H1 (cell line): ENCODE measurements at regions not wholly inside any gene's neighbourhood (a gene's known extent, or its start where the extent isn't known, plus 50 kb on each side); places are given as distances from the start of the nearest gene placed in this dataset.
A peak's percentile ranks its signal among the peaks of the same experiment; 100 is the strongest.

Experiments
- ASH2L ChIP-seq: fragments of 200-600, 300-600 bp; sonication (generic); IDR thresholded peaks from one replicate; pipeline ENCODE4 v1.7.1; 2017; ENCODE audit warnings: low read length
- CEBPB ChIP-seq: IDR thresholded peaks from 2 replicates; pipeline ENCODE4 v1.6.1; 2012; ENCODE audit warnings: low read depth, low read length
- POLR2A ChIP-seq, 2 experiments: IDR thresholded peaks; 1 replicate in 1 of 2; 2 replicates in 1 of 2; pipeline ENCODE4 v1.6.1; 2011; ENCODE audit warnings: low read depth in 2 of 2, low read length in 2 of 2, mild to moderate bottlenecking in 2 of 2; ENCODE audit errors: control extremely low read depth in 1 of 2
- RXRA ChIP-seq: IDR thresholded peaks from 2 replicates; pipeline ENCODE4 v1.6.1; 2011; ENCODE audit warnings: low read depth, mild to moderate bottlenecking, low read length, moderate library complexity; ENCODE audit not compliant: insufficient read depth
- SIX5 ChIP-seq: IDR thresholded peaks from 2 replicates; pipeline ENCODE4 v1.6.1; 2011; ENCODE audit warnings: mild to moderate bottlenecking, low read depth, low read length
- YY1 ChIP-seq: IDR thresholded peaks from 2 replicates; pipeline ENCODE4 v1.6.1; 2011; ENCODE audit warnings: low read depth, mild to moderate bottlenecking, low read length
- TF ChIP-seq, protein P1 (sequence below): fragments of 300-600 bp; sonication (generic); IDR thresholded peaks from 2 replicates; pipeline ENCODE4 v1.7.1; 2012; ENCODE audit warnings: low read length, moderate library complexity, mild to moderate bottlenecking, inconsistent platforms; ENCODE audit not compliant: insufficient replicate concordance
- TF ChIP-seq, protein P2 (sequence below): IDR thresholded peaks from 2 replicates; pipeline ENCODE4 v1.6.1; 2011; ENCODE audit warnings: low read length, improper control_type of control experiment
- TF ChIP-seq, protein P3 (sequence below), 3 experiments: IDR thresholded peaks; 1 replicate in 2 of 3; 2 replicates in 1 of 3; pipeline versions ENCODE4 v1.5.1 to v1.6.1; 2011; ENCODE audit warnings: low read length in 3 of 3, mild to moderate bottlenecking in 3 of 3, inconsistent platforms in 2 of 3, low read depth in 1 of 3, moderate library complexity in 1 of 3; ENCODE audit not compliant: insufficient read depth in 1 of 3; ENCODE audit errors: control extremely low read depth in 1 of 3

DNA sequence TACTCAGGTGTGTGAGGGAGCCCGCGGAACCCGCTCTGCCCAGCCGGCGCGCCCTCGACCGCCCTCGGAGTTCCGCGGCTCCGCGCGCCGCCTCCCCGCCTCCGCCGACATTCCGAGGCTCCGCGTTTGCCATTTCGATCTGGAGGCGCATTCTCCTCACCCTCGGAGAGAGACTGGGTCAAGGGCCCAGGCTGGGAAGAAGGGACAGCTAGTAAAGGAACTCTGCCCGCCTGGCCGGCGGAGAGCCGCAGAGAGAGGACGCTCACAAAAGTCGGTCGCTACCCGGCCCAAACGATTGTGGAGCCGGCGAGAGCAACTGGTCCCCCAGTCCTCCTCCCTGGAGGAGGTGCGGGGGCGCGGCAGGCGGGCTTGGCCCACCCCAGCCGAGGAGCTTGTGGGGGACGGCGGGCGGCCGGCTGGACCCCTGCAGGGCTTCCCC, 74.5 kb upstream of the LEP start (continued):
- TF ChIP-seq, protein P1, sequence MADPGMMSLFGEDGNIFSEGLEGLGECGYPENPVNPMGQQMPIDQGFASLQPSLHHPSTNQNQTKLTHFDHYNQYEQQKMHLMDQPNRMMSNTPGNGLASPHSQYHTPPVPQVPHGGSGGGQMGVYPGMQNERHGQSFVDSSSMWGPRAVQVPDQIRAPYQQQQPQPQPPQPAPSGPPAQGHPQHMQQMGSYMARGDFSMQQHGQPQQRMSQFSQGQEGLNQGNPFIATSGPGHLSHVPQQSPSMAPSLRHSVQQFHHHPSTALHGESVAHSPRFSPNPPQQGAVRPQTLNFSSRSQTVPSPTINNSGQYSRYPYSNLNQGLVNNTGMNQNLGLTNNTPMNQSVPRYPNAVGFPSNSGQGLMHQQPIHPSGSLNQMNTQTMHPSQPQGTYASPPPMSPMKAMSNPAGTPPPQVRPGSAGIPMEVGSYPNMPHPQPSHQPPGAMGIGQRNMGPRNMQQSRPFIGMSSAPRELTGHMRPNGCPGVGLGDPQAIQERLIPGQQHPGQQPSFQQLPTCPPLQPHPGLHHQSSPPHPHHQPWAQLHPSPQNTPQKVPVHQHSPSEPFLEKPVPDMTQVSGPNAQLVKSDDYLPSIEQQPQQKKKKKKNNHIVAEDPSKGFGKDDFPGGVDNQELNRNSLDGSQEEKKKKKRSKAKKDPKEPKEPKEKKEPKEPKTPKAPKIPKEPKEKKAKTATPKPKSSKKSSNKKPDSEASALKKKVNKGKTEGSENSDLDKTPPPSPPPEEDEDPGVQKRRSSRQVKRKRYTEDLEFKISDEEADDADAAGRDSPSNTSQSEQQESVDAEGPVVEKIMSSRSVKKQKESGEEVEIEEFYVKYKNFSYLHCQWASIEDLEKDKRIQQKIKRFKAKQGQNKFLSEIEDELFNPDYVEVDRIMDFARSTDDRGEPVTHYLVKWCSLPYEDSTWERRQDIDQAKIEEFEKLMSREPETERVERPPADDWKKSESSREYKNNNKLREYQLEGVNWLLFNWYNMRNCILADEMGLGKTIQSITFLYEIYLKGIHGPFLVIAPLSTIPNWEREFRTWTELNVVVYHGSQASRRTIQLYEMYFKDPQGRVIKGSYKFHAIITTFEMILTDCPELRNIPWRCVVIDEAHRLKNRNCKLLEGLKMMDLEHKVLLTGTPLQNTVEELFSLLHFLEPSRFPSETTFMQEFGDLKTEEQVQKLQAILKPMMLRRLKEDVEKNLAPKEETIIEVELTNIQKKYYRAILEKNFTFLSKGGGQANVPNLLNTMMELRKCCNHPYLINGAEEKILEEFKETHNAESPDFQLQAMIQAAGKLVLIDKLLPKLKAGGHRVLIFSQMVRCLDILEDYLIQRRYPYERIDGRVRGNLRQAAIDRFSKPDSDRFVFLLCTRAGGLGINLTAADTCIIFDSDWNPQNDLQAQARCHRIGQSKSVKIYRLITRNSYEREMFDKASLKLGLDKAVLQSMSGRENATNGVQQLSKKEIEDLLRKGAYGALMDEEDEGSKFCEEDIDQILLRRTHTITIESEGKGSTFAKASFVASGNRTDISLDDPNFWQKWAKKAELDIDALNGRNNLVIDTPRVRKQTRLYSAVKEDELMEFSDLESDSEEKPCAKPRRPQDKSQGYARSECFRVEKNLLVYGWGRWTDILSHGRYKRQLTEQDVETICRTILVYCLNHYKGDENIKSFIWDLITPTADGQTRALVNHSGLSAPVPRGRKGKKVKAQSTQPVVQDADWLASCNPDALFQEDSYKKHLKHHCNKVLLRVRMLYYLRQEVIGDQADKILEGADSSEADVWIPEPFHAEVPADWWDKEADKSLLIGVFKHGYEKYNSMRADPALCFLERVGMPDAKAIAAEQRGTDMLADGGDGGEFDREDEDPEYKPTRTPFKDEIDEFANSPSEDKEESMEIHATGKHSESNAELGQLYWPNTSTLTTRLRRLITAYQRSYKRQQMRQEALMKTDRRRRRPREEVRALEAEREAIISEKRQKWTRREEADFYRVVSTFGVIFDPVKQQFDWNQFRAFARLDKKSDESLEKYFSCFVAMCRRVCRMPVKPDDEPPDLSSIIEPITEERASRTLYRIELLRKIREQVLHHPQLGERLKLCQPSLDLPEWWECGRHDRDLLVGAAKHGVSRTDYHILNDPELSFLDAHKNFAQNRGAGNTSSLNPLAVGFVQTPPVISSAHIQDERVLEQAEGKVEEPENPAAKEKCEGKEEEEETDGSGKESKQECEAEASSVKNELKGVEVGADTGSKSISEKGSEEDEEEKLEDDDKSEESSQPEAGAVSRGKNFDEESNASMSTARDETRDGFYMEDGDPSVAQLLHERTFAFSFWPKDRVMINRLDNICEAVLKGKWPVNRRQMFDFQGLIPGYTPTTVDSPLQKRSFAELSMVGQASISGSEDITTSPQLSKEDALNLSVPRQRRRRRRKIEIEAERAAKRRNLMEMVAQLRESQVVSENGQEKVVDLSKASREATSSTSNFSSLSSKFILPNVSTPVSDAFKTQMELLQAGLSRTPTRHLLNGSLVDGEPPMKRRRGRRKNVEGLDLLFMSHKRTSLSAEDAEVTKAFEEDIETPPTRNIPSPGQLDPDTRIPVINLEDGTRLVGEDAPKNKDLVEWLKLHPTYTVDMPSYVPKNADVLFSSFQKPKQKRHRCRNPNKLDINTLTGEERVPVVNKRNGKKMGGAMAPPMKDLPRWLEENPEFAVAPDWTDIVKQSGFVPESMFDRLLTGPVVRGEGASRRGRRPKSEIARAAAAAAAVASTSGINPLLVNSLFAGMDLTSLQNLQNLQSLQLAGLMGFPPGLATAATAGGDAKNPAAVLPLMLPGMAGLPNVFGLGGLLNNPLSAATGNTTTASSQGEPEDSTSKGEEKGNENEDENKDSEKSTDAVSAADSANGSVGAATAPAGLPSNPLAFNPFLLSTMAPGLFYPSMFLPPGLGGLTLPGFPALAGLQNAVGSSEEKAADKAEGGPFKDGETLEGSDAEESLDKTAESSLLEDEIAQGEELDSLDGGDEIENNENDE: no peak
- TF ChIP-seq CEBPB (no peak), YY1 (0 out of 2 replicates have a peak, but pooled peaks have one; percentile 13), RXRA (no peak), SIX5 (no peak), POLR2A (IDR thresholded peaks at IDR 0.05; ENCODE audit: control extremely low read depth in 1 of 2, low read depth in 2 of 2, low read length in 2 of 2) (no peak), ASH2L (peak; percentile 64)
- TF ChIP-seq, protein P2, sequence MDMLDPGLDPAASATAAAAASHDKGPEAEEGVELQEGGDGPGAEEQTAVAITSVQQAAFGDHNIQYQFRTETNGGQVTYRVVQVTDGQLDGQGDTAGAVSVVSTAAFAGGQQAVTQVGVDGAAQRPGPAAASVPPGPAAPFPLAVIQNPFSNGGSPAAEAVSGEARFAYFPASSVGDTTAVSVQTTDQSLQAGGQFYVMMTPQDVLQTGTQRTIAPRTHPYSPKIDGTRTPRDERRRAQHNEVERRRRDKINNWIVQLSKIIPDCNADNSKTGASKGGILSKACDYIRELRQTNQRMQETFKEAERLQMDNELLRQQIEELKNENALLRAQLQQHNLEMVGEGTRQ: no peak
- TF ChIP-seq, protein P3, sequence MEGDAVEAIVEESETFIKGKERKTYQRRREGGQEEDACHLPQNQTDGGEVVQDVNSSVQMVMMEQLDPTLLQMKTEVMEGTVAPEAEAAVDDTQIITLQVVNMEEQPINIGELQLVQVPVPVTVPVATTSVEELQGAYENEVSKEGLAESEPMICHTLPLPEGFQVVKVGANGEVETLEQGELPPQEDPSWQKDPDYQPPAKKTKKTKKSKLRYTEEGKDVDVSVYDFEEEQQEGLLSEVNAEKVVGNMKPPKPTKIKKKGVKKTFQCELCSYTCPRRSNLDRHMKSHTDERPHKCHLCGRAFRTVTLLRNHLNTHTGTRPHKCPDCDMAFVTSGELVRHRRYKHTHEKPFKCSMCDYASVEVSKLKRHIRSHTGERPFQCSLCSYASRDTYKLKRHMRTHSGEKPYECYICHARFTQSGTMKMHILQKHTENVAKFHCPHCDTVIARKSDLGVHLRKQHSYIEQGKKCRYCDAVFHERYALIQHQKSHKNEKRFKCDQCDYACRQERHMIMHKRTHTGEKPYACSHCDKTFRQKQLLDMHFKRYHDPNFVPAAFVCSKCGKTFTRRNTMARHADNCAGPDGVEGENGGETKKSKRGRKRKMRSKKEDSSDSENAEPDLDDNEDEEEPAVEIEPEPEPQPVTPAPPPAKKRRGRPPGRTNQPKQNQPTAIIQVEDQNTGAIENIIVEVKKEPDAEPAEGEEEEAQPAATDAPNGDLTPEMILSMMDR (IDR thresholded peaks at IDR 0.05; ENCODE audit: control extremely low read depth in 1 of 3, insufficient read depth in 1 of 3, low read depth in 1 of 3, low read length in 3 of 3): no peak
